Prostate gland (tissue), 2 donors: ENCODE measurements at regions not wholly inside any gene's neighbourhood (a gene's known extent, or its start where the extent isn't known, plus 50 kb on each side); places are given as distances from the start of the nearest gene placed in this dataset.

ENCODE experiments used
- CTCF ChIP-seq, 4 experiments: fragments of 200-600 bp in 2 of 4; fragments of 450-650 bp in 2 of 4; sonication (generic) in 2 of 4; IDR thresholded peaks; 1 replicate in 3 of 4; 2 replicates in 1 of 4; pipeline ENCODE4 v1.5.1; 2016 to 2019; ENCODE audit warnings: antibody characterized with exemption in 4 of 4, mild to moderate bottlenecking in 2 of 4, moderate library complexity in 2 of 4
- POLR2AphosphoS5 ChIP-seq: sonication (generic); formaldehyde crosslinking; IDR thresholded peaks from one replicate; pipeline ENCODE4 v1.6.1; 2017; ENCODE audit warnings: antibody characterized with exemption

- TF ChIP-seq CTCF (IDR thresholded peaks at IDR 0.05) (no peak), POLR2AphosphoS5 (peak; percentile 78)
Measured at GRCh38 chr12:14207905-14208551, 157.5 kb upstream of the ATF7IP start.
